ENCODE measurements at regions not wholly inside any gene's neighbourhood (a gene's known extent, or its start where the extent isn't known, plus 50 kb on each side); places are given as distances from the start of the nearest gene placed in this dataset.

- TF ChIP-seq CTCF (IDR thresholded peaks at IDR 0.05) (no peak), POLR2A (IDR thresholded peaks at IDR 0.05) (no peak)
Observed at GRCh38 chr15:98124581-98124980, 164.1 kb downstream of the ARRDC4 start.
